Spinal cord (tissue), 10 donors: ENCODE measurements at regions not wholly inside any gene's neighbourhood (a gene's known extent, or its start where the extent isn't known, plus 50 kb on each side); places are given as distances from the start of the nearest gene placed in this dataset. TPM values are rescaled to one million over a fixed set of nuclear protein-coding genes. Genes with fewer than 3 reads are reported as not detected.

Source experiments
- DNase-seq, 6 donors: peaks; one replicate each; pipeline versions ENCODE4 v3.0.0 to v3.0.0-alpha.2; 2013 to 2015; ENCODE audit warnings: low spot score in 6 of 6, low read depth in 4 of 6
- H3K27ac ChIP-seq: one replicate; pipeline ENCODE4 v1.5.1; 2013; ENCODE audit warnings: low read depth, low read length, control low read depth
- H3K27me3 ChIP-seq: one replicate; pipeline ENCODE4 v1.6.1; 2013; ENCODE audit warnings: low read length; ENCODE audit not compliant: control insufficient read depth, insufficient read depth
- H3K36me3 ChIP-seq: one replicate; pipeline ENCODE4 v1.6.1; 2013; ENCODE audit warnings: low read length; ENCODE audit not compliant: control insufficient read depth, insufficient read depth
- H3K4me1 ChIP-seq: one replicate; pipeline ENCODE4 v1.6.1; 2013; ENCODE audit warnings: low read length; ENCODE audit not compliant: control insufficient read depth, insufficient read depth
- H3K4me3 ChIP-seq: one replicate; pipeline ENCODE4 v1.5.1; 2013; ENCODE audit warnings: low read depth, low read length, control low read depth
- H3K9me3 ChIP-seq: one replicate; pipeline ENCODE4 v1.6.1; 2013; ENCODE audit warnings: low read length; ENCODE audit not compliant: control insufficient read depth, insufficient read depth
- WGBS: methylation state at CpG from one replicate; pipeline ENCODE4 v1.1.5; 2013; ENCODE audit warnings: missing lambda C conversion rate; ENCODE audit not compliant: insufficient coverage; 5-methylcytosine and 5-hydroxymethylcytosine counted together
- small RNA-seq: library from RNA; depleted of rRNA; stranded (forward); fragments of <200 nt; gene quantifications from one replicate; pipeline ENCODE3, GENCODE V24; 2014; ENCODE audit warnings: low replicate concordance
- donor health status: healthy.

- Histone ChIP-seq H3K4me3 (no peak overlapping the region), H3K9me3 (peaks cover 2% of the 10 kb centered on the region), H3K27me3 (no peaks in the 10 kb centered on the region), H3K4me1 (no peaks in the 10 kb centered on the region), H3K36me3 (no peaks in the 10 kb centered on the region), H3K27ac (no peak overlapping the region)
- DNase-seq: no peak
- 61% methylated on average over 3 of the region's 7 CpGs for WGBS
Observed at GRCh38 chr9:61674882-61675281, 485.0 kb downstream of the SPATA31A7 start.

Small RNAs in the stretch of these regions (small RNA-seq; reads per million reads assigned to genes)
- not detected for gene RF00019
